ENCODE measurements at regions not wholly inside any gene's neighbourhood (a gene's known extent, or its start where the extent isn't known, plus 50 kb on each side); places are given as distances from the start of the nearest gene placed in this dataset.

GRCh38 chr5:81914696-81915095 lies 57.1 kb upstream of the ATG10 start:
- no peak for DNase-seq

GRCh38 chr5:81912933-81913332 lies 58.9 kb upstream of the ATG10 start:
- no peak for DNase-seq

- DNase-seq = no peak
These were observed 62.1 kb upstream of the ATG10 start for GRCh38 chr5:81909677-81910076.

- DNase-seq = no peak
These were observed 63.1 kb upstream of the ATG10 start for GRCh38 chr5:81908771-81909170.

- no peak for DNase-seq
These were observed 63.8 kb upstream of the ATG10 start for GRCh38 chr5:81908044-81908443.

GRCh38 chr5:81907012-81907635 lies 64.7 kb upstream of the ATG10 start:
- DNase-seq = no peak

- DNase-seq = no peak
These were observed 65.7 kb upstream of the ATG10 start for GRCh38 chr5:81906086-81906485.

GRCh38 chr5:81904861-81905260 lies 67.0 kb upstream of the ATG10 start:
- DNase-seq = no peak

- no peak for DNase-seq
These were observed 67.7 kb upstream of the ATG10 start for GRCh38 chr5:81904166-81904565.

- no peak for DNase-seq
These were observed 70.2 kb upstream of the ATG10 start for GRCh38 chr5:81901586-81901985.

- no peak for DNase-seq
These were observed 72.7 kb upstream of the ATG10 start for GRCh38 chr5:81899123-81899522.

GRCh38 chr5:81898403-81898802 lies 73.4 kb upstream of the ATG10 start:
- DNase-seq = no peak

- DNase-seq = no peak
These were observed 75.1 kb upstream of the ATG10 start for GRCh38 chr5:81896764-81897163.

- DNase-seq = no peak
These were observed 76.5 kb upstream of the ATG10 start for GRCh38 chr5:81895307-81895706.

- no peak for DNase-seq
These were observed 77.9 kb upstream of the ATG10 start for GRCh38 chr5:81893961-81894360.

- DNase-seq = no peak
These were observed 87.0 kb upstream of the ATG10 start for GRCh38 chr5:81884871-81885270.

- DNase-seq = no peak
These were observed 88.5 kb upstream of the ATG10 start for GRCh38 chr5:81883371-81883770.

- no peak for DNase-seq
These were observed 90.2 kb upstream of the ATG10 start for GRCh38 chr5:81881595-81881994.

GRCh38 chr5:81879936-81880335 lies 91.9 kb upstream of the ATG10 start:
- no peak for DNase-seq

- DNase-seq = no peak
These were observed 93.5 kb upstream of the ATG10 start for GRCh38 chr5:81878333-81878732.

- no peak for DNase-seq
These were observed 104.8 kb upstream of the ATG10 start for GRCh38 chr5:81866994-81867393.

GRCh38 chr5:81860778-81861177 lies 109.9 kb upstream of the SSBP2 start:
- DNase-seq = no peak

- DNase-seq = no peak
These were observed 108.7 kb upstream of the SSBP2 start for GRCh38 chr5:81859624-81860023.

GRCh38 chr5:81856948-81857928 lies 106.3 kb upstream of the SSBP2 start:
- DNase-seq = no peak

All from activated CD4-positive, alpha-beta T cell treated with anti-CD3 and anti-CD28 coated beads, Interleukin-10, Interleukin-2, amounts not matched to agents 100 ng/mL and 50 ng/mL, durations not matched to agents 16 hours and 8 hours (primary cell).